Motor neuron (in vitro differentiated cells): ENCODE measurements at regions not wholly inside any gene's neighbourhood (a gene's known extent, or its start where the extent isn't known, plus 50 kb on each side); places are given as distances from the start of the nearest gene placed in this dataset.
A peak's percentile ranks its signal among the peaks of the same experiment; 100 is the strongest.

Experiments used
- ATAC-seq, 8 experiments: fragments of 200-7000 bp; cut with Tn5 transposase; replicated peaks in 6 of 8; 2 replicates each; pipeline ENCODE4 v1.8.0; 2021; ENCODE audit warnings: mild to moderate bottlenecking in 8 of 8, moderate library complexity in 8 of 8
- H3K27ac ChIP-seq, 2 donors: fragments of 250-450 bp; sonication (Bioruptor Pico); 2 replicates each; pipeline ENCODE4 v1.9.0; 2021; ENCODE audit warnings: antibody characterized with exemption in 2 of 2, mild to moderate bottlenecking in 2 of 2, moderate library complexity in 1 of 2
- H3K4me1 ChIP-seq, 2 donors: fragments of 250-450 bp; sonication (Bioruptor Pico); replicated peaks in 1 of 2; 2 replicates each; pipeline ENCODE4 v1.6.1; 2021; ENCODE audit warnings: antibody characterized with exemption in 2 of 2, mild to moderate bottlenecking in 2 of 2, moderate library complexity in 1 of 2
- H3K4me3 ChIP-seq, 5 donors: fragments of 250-450 bp; sonication (Bioruptor Pico); 2 replicates each; pipeline ENCODE4 v1.9.0; 2021; ENCODE audit warnings: antibody characterized with exemption in 5 of 5, mild to moderate bottlenecking in 5 of 5, moderate library complexity in 4 of 5
- WGBS, 10 experiments: fragments of 450-650 bp; shearing (Covaris generic); methylation state at CpG; one replicate each; pipeline ENCODE4 v1.0.0; 2022; 5-methylcytosine and 5-hydroxymethylcytosine counted together
- in situ Hi-C, 9 experiments: fragments of 400-800 bp; cut with MboI; loops; one replicate each; pipeline ENCODE4 v1.15.0; 2021; ENCODE audit warnings: low sequenced_read_pairs in 9 of 9, low pct_unique_long_range_greater_than_20kb in 2 of 9; ENCODE audit not compliant: unreplicated experiment in 9 of 9

DNA sequence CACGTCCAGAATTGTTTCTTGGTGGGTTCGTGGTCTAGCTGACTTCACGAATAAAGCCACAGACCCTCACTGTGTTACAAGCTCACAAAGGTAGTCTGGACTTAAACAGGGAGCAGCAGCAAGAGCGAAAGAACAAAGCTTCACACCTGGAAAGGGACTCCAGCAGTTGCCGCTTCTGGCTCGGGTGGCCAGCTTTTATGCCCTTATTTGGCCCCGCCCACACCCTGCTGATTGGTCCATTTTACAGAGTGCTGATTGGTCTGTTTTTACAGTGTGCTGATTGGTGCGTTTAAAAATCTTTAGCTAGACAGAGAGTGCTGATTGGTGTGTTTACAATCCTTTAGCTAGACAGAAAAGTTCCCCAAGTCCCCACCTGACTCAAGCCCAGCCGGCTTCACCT lies 194.2 kb upstream of the NDN start:
- Histone ChIP-seq H3K4me1 (no peaks in the 10 kb centered on the region), H3K27ac (no peak overlapping the region), H3K4me3 (no peak overlapping the region)
- in situ Hi-C loops, result no loop called here
- no peak for ATAC-seq
- 0 to 92% (median 68%) methylated on average over 1 to 7 of the region's 9 CpGs; no CpG with 5 or more reads in 2 of the 10 experiments for WGBS, 10 experiments

DNA sequence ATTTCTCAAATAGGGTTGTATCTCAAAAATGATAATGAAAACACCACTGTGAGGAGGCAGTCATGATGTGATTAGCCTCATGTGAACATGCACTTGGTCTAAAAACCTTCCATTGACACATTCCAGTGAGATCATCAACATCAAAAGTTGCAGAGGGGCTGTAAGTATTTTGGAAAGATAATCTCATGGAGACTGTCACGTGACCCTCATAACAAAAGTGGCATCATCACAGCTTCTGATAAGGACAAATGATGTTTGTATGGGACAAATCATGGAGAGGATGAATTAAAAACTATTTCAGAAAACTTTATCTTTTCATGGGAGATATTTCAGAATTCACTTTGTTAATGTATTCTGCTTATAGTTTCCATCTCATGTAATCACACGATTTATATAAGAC lies 203.1 kb upstream of the NDN start:
- WGBS, 10 experiments, result 0 to 100% (median 40%) methylated on average over 1 to 2 of the region's 2 CpGs; no CpG with 5 or more reads in 1 of the 10 experiments
- Histone ChIP-seq H3K27ac (no peak overlapping the region), H3K4me3 (no peak overlapping the region), H3K4me1 (no peaks in the 10 kb centered on the region)
- in situ Hi-C loops, result no loop called here
- ATAC-seq, result no peak

DNA sequence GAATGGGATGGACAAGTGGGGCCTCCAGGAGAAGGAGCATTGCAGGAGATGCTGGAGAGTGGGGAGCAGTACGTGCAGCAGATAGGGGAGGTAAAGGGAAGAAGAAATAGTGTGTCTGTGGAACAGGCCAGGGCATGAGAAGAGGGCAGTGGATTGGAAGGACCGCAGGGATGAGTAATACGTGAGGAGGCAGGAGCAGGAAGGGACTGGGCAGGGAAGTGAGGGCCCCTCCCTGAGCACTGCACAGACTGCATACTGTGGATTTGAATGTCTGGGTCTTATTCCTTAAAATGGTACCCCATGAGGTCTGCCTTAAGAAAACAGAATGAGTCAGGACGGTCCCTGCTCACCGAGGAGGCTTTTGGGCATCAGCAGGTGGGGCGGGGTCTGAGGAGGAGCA lies 210.0 kb upstream of the NDN start:
- ATAC-seq, result no peak
- 20 to 100% (median 50%) methylated on average over 1 to 6 of the region's 6 CpGs; no CpG with 5 or more reads in 3 of the 10 experiments for WGBS, 10 experiments
- Histone ChIP-seq H3K4me1 (no peaks in the 10 kb centered on the region), H3K27ac (no peak overlapping the region), H3K4me3 (no peak overlapping the region)
- in situ Hi-C loops, result no loop called here

DNA sequence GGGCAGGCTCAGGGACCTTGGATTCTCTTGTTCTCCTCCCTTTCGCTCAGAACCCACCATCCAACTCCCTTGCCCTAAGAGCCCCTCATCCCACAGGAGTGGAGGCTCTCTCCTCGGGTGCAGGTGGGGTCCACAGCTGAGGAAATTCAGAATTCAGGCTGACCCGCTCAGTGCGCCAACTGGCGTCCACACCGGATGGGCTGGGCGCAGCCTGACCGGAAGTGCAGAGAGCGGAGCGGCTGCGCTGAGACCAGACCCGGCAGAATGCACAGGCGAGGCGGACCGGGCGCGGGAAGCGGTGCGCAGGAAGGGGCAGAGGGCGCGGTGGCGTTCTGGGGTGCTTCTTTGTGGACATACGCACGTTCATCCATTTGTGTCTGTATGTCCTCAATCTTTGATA lies 210.4 kb upstream of the NDN start:
- H3K27ac ChIP-seq, result no peak overlapping the region
- H3K4me3 ChIP-seq, result no peak overlapping the region
- H3K4me1 ChIP-seq, result no peaks in the 10 kb centered on the region
- in situ Hi-C loops, result no loop called here
- no peak for ATAC-seq
- WGBS, 10 experiments, result 15 to 95% (median 82%) methylated on average over 3 to 21 of the region's 24 CpGs; no CpG with 5 or more reads in 1 of the 10 experiments

DNA sequence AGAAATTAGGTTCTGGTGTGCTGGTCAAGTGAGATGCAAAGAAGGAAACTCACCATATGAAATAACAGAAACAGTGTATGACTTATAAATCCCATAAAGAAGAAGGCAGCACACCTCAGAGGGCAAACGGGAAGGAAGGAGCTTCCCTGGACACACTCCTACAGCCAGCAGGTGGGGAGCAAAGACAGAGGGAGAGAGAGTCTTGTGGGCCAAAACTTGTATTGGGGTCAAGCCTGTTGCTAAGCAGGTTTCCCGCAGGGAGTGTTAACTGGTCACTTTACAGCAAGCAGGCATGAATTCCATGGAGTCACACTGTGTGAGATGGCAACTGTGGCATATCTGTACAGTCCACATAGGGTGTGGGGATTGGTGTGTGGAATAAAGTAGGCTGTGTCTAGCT lies 222.9 kb upstream of the NDN start:
- in situ Hi-C loops, result no loop called here
- no peak for ATAC-seq
- Histone ChIP-seq H3K4me1 (peaks cover 0 to 14% of the 10 kb centered on the region in 2 donors), H3K27ac (no peak overlapping the region), H3K4me3 (no peak overlapping the region)
- 0 to 75% (median 33%) methylated on average over 1 to 2 of the region's 2 CpGs; no CpG with 5 or more reads in 7 of the 10 experiments for WGBS, 10 experiments

DNA sequence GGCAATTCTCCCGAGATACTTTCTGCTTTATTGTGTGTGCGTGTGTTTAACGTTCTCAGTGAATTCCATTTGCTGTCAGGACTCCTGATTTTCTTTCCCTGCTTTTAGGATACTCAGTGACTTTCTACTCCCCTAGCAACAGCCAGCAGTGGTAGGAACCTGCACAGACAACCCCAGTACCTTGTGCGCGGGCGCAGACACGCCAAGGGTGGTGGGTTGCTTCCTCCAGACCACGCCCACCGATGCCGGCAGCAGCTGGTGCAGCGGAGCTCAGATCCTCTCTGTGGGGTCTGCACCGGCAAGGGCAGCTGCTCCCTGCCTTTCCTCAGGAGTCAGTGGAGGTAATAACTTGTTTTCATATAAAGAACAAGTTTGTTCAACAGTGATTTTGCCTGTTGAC lies 225.1 kb upstream of the NDN start:
- in situ Hi-C loops, result no loop called here
- Histone ChIP-seq H3K4me3 (peak overlapping the region in 4 of 5 donors; percentile 3 to 36 (median 30)), H3K27ac (no peak overlapping the region), H3K4me1 (peaks cover 0 to 14% of the 10 kb centered on the region in 2 donors)
- WGBS, 10 experiments, result 0 to 59% (median 35%) methylated on average over 2 to 8 of the region's 12 CpGs; no CpG with 5 or more reads in 3 of the 10 experiments
- ATAC-seq, result peak in 5 of 8 experiments; percentile 95 to 100 (median 99)

DNA sequence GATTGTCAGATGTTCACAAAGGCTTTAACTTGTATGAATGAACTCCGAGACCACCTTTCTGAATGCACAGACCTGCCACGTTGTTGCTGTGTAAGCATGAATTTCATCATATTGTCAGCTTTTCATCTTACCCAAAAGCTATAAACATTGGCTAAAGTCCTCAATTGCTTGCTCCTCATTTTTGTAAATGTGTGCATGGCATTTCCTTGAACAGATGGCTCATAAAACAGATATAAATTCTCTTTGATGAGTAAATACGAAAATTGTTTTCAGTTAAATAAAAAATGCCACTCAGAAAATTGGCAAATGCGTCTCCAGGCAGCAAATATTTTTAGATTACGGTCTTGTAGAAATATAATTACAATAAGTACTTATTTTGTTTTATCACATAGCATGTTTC lies 226.0 kb upstream of the NDN start:
- Histone ChIP-seq H3K4me1 (peaks cover 0 to 14% of the 10 kb centered on the region in 2 donors), H3K4me3 (peak overlapping the region in 3 of 5 donors; percentile 6 to 36 (median 28)), H3K27ac (no peak overlapping the region)
- WGBS, 10 experiments, result 2 to 67% (median 27%) methylated on average over 2 to 5 of the region's 5 CpGs
- in situ Hi-C loops, result no loop called here
- ATAC-seq, result no peak

DNA sequence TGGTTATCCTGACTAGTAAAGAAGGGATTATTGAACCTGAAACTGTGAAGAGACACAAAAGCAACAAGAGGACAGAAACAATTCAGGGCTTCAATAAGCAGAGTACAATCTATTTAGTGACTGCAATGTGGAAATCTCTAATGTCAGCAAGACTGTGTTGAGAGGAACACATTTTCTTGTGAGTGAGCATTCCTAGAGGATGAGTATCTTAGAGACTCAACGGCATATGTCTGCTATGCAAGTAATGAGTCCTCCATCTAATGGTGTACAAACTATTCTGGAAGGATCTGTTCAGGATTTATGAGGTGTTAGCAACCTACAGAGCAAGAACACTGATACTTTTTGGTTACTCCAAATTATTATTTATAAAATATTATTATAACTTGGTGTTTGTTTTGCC lies 226.5 kb upstream of the NDN start:
- Histone ChIP-seq H3K27ac (no peak overlapping the region), H3K4me1 (peaks cover 0 to 14% of the 10 kb centered on the region in 2 donors), H3K4me3 (no peak overlapping the region)
- peak in 3 of 8 experiments; percentile 23 to 63 (median 45) for ATAC-seq
- in situ Hi-C loops, result no loop called here
- 0 to 50% (median 23%) methylated on average over 1 of the region's 1 CpG; no CpG with 5 or more reads in 2 of the 10 experiments for WGBS, 10 experiments

DNA sequence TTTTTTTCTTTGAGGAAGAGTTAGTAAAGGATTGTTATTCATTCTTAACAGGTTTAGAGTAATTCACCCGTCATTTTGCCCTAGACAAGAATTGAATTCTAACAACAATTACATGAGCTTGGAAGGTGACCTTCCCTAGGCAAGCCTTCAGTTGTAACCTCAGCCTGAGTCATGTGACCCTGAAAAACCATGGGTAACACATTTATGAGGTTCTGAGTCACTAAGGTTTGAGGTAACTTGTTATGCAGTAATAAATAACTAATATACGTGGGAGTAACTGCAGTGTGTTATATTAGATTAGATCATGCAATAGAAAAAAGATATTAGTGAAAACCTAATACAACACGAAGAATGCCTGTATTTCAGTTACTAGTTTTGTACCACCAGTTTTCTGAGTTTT lies 237.6 kb upstream of the NDN start:
- in situ Hi-C loops, result no loop called here
- H3K4me3 ChIP-seq, result no peak overlapping the region
- 0 to 74% (median 38%) methylated on average over 1 to 3 of the region's 3 CpGs; no CpG with 5 or more reads in 1 of the 10 experiments for WGBS, 10 experiments
- H3K27ac ChIP-seq, result no peak overlapping the region
- ATAC-seq, result peak in 1 of 8 experiments; percentile 65
- H3K4me1 ChIP-seq, result no peaks in the 10 kb centered on the region

DNA sequence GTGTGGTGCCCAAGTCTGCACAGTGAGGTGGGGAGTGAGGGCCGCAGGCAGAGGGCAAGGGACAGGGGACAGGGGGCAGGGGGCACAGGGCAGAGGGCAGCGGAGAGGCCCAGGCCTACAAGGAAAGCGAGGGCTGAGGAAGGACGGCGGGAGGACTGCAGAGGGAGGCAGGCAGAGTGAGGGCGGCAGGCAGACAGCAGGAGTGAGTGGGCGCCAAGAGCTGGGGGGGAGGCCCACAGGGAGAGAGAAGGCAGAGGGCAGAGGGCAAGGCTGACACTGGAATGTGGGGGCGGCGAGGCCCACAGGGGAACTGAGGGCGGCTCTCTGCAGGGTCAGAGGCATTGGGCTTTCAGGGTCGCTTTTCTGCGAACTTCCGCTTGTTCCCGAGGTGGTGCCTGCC lies 267.8 kb upstream of the NDN start:
- 50 to 97% (median 80%) methylated on average over 1 to 5 of the region's 14 CpGs; no CpG with 5 or more reads in 5 of the 10 experiments for WGBS, 10 experiments
- ATAC-seq, result no peak
- no peak overlapping the region for H3K4me3 ChIP-seq
- no peaks in the 10 kb centered on the region for H3K4me1 ChIP-seq
- no peak overlapping the region for H3K27ac ChIP-seq
- in situ Hi-C loops, result no loop called here

DNA sequence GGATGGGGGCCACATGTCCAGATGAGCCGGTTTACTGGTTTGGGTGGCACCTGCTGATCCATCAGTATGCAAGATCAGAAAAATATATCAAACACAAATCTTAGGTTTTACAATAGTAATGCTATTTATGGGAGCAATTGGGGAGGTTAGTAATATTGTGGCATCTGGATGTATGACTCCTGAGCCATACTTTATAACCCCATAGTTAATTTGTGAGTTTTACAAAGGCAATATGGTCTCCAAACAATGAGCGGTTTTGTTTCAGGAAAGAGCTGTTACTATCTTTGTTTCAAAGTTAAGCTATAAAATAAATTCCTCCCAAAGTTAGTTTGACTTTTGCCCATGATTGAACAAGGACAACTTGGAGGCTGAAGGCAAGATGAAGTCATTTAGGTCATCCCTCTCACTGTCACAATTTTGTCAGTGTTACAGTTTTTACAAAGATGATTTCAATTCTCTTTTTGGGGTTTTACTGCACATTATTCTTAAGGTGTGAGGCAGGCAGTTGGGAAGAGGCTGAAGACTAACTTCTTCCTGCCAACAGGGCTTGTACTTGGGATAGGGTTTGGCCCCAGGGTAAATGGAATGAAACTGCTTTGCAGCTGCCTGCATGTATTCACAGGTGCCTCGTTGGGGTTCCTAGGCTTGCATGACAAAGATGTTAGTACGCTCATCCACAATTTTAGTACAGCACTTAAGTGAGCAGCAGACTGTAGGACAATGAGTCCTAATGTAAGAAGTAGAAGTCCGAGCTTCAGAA lies 296.6 kb upstream of the NDN start:
- no peaks in the 10 kb centered on the region for H3K4me1 ChIP-seq
- ATAC-seq, result no peak
- no peak overlapping the region for H3K4me3 ChIP-seq
- in situ Hi-C loops, result no loop called here
- WGBS, 10 experiments, result 0 to 100% (median 33%) methylated on average over 1 to 5 of the region's 5 CpGs; no CpG with 5 or more reads in 1 of the 10 experiments
- H3K27ac ChIP-seq, result no peak overlapping the region

DNA sequence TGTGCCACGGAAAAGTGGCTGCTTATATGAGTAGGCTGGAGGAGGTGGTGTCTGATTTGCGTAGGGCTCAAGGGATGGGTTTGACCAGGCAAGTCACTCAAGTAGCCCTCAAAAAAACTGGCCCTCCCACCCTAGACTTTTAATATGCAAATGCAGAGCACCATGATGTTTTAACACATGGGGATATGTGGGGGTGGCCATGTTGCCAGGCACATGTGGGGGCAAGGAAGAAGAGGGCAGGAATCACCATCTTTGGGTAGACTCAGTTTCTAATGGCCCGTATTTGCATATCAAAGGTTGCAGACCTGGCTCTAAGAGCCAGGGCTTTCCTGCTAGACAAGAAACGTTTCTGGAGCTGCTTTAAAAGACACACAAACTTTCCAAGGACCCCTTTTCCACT lies 307.2 kb upstream of the NDN start:
- in situ Hi-C loops, result no loop called here
- Histone ChIP-seq H3K4me1 (peaks cover 0 to 2% of the 10 kb centered on the region in 2 donors), H3K27ac (no peak overlapping the region), H3K4me3 (no peak overlapping the region)
- 0 to 80% (median 60%) methylated on average over 1 to 4 of the region's 4 CpGs; no CpG with 5 or more reads in 3 of the 10 experiments for WGBS, 10 experiments
- no peak for ATAC-seq

DNA sequence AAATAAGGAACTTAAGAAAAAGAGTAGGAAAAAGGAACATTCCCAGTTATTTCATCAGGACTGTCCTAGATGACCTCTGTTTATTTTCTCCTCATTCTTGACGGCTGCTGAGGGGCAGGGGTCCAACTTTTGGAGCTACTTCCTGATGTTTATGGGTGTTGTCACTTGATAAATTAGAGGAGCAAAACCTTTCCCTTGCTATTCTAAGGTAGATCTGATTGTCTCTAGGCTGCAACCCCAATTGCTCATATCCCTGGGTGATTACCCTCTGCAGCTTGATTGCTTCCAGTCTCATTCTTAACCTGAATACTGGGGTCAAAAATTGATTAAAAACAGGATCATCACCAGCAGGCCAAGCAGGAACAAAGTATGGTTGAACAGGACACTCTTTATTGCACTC lies 311.0 kb upstream of the NDN start:
- H3K4me3 ChIP-seq, result no peak overlapping the region
- 11 to 100% (median 67%) methylated on average over 1 of the region's 1 CpG; no CpG with 5 or more reads in 5 of the 10 experiments for WGBS, 10 experiments
- in situ Hi-C loops, result no loop called here
- no peaks in the 10 kb centered on the region for H3K4me1 ChIP-seq
- ATAC-seq, result no peak
- no peak overlapping the region for H3K27ac ChIP-seq

DNA sequence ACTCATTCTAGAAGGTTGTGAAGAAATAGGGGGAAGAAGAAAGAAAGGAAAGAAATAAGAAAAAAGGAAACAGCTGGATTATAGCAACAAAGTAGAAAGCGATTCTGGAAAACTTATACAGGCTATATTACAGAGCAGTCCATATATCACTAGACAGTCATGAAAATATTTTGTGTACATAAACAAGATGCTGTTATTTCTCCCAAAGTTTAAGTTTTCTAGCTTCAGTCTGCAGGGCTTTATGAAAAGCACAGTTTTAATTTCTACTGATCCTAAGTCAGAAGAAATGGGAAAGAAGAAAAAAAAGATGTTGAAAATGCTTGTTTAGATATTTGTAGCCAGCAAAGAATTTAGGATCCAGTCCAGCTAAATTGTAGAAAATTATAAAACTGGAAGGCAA lies 321.4 kb upstream of the NDN start:
- Histone ChIP-seq H3K4me3 (no peak overlapping the region), H3K4me1 (no peaks in the 10 kb centered on the region), H3K27ac (no peak overlapping the region)
- in situ Hi-C loops, result no loop called here
- WGBS, 10 experiments, result 0 to 100% (median 9%) methylated on average over 1 of the region's 1 CpG
- ATAC-seq, result no peak
